SK-N-DZ (cell line): ENCODE measurements at regions not wholly inside any gene's neighbourhood (a gene's known extent, or its start where the extent isn't known, plus 50 kb on each side); places are given as distances from the start of the nearest gene placed in this dataset.
A peak's percentile ranks its signal among the peaks of the same experiment; 100 is the strongest.
"Not testable (repeated sequence)": the region's sequence is repeated elsewhere in the genome, so short reads cannot be mapped to it uniquely, and the experiment has no call there.

ENCODE experiments used
- DNase-seq: peaks from one replicate; pipeline ENCODE4 v3.0.0-alpha.2; 2015; ENCODE audit warnings: low spot score

DNA sequence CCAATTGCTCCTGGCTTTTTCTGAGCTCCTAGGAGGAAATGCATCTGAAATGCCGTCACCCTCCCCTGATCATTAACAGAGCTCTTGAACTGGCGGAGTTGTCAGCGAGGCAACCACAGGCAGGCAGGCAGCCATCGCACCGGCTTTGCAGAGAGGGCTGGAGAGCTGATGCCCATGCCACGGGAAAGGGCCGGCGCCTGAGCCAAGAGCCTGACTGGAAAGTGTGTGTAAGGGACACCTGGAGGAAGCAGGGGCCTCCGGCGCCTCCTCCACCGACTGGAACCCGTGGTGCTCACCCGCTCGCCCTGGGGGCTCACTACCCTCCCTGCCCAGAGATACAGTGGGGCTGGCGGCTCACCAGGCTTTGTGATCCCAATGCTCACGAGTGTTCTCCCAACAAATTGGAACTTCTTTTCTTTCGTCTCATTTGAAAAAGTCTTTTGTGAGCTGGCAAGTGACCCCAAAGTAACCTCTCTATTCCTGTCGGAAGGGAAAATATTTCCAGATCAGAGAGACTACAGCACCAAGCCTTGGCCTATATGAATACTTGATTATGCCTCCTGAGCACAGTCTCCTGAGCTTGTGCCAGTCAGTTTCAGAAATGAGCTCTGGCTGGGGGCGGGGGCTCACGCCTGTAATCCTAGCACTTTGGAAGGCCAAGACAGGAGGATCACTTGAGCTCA, 97.7 kb upstream of the SLC25A33 start:
- DNase-seq: no peak

DNA sequence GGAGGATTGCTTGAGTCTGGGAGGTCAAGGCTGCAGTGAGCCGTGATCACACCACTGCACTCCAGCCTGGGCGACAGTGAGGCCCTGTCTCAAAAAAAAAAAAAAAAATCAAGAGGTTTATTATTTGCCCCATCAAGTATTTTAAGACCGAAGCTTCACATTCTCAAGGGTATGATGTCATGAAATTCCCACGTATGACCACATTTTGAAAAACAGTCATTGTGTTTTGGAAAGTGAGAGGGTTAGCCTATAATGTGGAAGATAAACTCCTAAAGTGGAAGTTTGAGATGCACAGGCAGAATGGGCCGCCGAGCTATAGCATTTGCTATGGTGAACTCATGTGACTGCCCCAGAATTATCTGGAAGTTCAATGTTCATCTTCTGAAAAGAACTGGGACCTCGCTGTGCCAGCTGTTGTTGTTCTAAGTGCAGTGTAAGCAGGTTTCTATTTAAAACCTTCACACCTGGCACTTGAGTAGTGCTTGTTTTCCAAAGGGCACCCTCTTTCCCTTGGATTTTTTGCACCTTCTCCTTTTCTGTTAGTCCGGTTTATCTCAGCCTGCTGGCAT, 96.9 kb upstream of the SLC25A33 start:
- no peak for DNase-seq

DNA sequence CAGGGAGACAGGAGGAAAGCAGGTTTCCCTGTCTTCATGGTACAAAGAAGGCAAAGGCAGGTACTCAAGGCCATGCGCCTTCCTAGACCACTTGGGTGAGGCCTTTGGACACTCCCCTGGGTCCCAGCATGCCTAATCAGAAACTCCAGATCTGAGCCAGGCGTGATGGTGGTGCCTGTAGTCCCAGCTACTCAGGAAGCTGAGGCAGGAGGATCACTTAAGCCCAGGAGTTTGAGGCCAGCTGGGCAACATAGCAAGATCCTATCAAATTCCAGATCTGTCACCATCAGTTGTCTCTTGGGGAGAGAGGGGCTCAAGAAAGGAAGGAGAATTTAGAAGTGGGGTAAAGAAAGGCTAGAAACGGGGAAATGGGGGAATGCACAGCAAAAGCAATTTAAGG, 96.3 kb upstream of the SLC25A33 start:
- no peak for DNase-seq

DNA sequence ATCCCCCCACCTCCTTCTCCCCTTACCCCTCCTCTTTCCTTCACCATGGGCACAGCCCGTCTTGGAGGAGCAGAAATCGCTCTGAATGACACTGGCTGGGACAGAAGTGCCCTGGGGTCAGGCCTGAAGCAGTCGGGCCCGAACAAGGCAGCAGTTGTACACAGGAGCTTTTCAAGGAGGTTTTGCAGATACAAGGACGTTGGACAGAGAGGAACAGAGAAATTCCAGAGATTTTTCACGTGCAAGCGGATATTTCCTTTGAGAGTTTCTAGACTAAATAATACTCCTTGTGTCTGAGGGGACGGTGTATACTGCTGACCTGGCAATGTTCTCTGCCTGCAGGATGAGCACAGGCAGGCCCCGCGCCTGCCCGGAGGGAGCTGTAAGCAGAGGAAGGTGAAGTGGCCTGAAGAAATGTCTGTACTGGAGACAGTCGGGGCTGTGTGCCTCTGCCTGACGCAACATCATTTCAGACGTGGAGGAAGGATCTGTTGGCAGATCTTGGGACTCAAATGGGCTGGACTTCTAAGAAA, 95.3 kb upstream of the SLC25A33 start:
- DNase-seq: no peak

DNA sequence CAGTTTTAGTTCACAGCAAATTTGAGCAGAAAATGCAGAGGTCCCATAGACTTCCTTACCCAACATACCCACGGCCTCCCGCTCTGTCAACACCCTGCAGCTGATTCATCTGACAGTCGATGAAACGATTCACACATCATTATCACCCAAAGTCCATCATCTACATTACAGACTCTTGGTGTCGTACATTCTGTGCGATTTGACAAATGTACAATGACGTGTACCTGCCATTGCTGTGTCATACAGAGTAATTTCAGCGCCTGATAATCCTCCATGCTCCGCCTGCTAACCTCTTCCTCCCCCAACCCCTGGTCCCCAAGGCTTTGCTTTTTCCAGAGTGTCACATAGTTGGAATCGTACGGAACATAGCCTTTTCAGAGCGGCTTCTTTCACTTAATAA, 94.7 kb upstream of the SLC25A33 start:
- no peak for DNase-seq

DNA sequence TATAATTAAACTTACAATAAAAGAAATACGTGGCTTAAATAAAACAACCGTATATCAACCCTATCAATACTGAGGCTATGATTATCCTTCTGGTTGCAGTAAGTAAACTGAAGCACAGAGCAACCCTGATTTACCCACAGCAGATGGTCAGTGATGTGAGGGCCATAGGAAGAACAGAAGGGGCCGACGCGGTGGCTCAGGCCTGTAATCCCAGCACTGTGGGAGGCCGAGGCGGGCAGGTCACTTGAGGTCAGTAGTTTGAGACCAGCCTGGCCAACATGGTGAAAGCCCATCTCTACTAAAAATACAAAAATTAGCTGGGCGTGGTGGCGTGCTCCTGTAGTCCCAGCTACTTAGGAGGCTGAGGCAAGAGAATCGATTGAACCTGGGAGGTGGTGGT, 94.2 kb upstream of the SLC25A33 start:
- not testable (repeated sequence) for DNase-seq

DNA sequence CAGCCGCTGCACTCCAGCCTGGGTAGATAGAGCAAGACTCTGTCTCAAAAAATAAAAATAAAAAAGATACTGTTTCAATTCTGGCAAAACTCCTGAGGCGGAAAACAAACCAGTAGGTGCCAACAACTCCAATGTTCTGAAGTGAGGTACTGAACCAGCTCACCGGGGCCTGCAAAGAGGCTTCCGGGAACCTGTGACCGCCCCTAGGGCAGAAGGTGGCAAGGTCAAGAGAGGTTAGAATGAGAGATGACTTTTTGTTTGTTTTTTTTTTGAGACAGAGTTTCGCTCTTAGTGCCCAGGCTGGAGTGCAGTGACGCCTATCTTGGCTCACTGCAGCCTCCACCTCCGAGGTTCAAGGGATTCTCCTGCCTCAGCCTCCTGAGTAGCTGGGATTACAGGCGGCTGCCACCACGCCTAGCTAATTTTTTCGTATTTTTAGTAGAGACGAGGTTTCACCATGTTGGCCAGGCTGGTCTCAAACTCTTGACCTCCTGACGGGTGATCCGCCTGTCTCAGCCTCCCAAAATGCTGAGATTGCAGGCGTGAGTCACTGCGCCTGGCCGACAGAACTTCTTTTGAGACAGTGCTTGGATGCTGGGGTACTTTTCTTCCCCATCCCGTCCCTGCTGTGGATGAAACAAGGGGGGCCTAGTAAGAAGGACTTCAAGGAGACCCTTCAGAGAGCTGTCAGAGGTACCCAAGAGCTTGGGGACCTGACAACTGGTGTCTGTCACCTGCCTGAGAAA, 91.9 kb upstream of the SLC25A33 start:
- DNase-seq: no peak

DNA sequence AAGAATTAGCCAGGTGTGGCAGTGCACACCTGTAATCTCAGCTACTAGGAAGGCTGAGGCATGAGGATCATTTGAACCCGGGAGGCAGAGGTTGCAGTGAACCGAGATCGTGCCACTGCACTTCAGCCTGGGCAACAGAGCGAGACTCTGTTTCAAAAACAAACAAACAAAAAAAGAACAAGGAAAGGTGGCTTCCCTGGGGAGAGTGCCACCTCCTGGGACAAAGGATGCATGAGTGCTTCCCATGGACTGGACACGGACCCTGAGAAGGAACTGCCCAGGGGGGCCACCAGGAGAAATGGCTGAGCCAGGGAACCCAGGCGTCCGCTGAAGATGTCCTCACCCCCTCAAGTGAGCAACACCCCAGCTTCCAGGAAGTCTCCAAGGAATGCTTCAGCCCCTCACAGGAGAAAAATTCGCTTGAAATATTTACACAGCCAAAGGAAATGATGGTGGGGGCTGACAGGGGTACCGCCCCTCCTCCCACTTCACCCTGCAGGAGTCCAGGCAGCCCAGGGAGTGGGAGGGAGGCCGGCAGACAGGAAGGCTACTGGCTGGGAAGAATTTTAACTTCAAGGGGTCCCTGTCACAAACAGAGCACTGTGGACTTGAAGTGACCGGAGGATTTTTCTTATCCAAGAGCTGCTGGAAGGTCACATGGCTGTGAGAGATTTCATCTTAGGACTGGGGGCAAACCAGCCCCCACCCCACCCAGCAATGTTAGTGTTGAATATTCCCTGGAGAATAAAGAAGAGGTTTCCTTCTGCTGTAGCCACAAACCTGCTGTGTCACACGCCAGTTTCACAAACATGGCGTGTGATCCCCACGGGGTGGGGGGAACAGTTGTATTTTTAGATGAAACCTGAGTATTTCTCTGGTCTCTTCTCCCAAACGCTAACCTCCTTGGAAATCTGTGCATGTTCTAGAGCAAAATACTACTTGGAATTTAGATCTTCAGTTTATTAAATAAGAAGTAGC, 90.8 kb upstream of the SLC25A33 start:
- no peak for DNase-seq

DNA sequence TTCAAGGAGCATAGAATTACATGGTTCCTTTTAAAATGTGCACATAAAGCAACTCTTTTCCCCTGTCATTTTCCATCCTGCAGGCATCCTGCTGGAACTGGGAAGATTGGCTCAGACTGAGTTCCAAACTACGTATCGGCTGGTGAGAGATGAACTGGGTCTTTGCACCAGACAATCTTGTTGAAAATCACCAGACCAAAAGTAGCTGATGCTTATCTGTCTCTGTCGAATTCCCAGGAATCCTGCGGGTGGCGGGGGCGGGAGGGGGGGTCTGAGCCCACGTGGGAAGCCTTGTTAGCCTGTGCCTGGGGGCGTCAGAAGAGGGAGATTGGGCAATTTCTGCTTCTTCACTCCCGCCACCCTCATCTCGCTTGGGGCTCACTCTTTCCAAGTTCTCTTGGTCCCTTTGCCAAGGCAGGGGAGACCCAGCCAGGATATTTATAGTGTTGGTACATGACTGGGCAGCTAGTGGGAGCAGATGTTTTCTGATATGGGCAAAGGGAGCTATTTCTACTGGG, 90.1 kb upstream of the SLC25A33 start:
- DNase-seq: peak; percentile 55

DNA sequence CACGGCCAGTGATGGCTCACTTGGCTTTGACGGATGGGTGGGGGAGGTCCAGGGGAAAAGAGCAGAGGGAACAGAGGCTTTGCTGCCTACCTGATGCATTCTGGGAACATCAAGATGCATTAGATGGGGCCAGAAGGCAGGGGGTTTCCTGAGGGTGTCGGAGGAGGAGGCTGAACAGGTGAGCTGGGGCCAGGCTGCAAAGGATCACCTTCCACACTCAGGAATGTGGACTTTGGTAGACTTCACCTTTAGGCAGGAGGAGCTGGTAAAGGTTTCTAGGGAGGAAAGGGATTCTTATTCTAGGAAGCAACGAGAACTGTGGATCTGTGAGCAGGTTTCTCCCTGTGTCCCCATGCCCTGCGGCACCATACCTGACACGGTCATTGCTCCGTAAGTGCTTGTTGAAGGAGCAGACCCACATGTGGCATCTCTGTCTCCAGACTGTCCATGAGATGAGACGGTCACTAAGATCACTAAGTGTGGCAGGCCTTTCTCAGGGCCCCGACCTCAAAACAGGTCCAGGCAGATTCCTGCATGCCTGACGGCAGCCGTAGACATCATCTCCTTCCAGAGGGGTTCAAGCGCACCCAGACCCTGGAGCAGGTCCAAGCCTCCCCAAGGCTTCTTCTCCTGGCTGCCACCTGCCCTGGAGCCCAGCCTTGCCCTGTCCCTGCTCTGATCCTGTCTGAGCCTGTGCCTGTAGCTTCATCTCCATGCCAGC, 89.1 kb upstream of the SLC25A33 start:
- no peak for DNase-seq

DNA sequence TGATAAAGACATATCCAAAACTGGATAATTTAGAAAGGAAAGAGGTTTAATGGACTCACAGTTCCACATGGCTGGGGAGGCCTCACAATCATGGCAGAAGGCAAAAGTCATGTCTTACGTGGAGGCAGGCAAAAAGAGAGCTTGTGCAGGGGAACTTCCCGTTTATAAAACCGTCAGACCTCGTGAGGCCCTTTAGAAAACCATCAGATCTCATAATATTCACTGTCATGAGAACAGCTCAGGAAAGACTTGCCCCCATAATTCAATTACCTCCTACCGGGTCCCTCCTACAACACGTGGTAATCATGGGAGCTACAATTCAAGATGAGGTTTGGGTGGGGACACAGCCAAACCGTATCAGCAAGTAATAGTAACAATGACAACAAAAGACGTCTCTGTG, 88.2 kb upstream of the SLC25A33 start:
- no peak for DNase-seq

DNA sequence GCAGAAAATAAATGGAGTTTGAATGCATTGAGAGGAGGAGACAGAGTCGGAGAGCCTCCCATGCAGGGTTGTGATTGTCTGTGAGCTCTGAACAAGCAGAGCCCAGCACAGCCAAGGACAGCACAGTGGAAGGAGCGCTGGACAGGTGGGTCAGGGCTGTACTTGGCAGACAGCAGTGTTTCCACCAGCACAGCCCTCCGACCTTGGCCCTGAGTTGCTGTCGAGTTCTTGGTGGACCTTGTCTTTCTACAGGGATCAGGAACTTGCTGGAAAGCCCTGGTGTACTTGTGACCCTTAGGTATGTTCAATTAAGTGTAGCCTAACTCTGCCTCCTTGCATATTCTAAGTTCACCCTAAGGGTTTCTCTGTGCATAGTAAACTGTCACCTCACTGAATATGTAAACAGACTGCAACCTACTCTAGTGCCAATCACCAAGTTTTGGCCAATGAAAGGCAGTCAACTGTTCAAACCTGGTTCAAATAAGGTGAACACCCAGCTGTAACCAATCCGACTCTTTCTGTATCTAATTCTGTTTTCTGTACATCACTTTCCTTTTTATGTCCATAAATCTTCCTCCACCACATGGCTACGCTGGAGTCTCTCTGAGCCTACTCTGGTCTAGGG, 86.6 kb upstream of the SLC25A33 start:
- DNase-seq: no peak

DNA sequence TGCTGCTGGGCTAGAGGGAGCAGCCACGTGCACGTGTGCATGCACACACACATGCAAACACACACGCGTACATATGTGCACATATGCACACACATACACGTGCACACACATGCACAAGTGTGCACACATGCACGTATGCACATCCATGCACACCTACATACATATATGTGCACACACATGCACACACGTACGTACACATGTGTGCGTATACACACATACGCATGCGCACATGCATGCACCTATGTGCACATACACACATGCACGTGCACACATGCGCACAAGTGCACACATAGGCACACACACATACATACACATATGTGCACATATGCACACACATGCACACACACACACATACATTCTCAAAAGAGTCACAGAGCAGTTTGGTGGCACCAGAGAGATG, 85.9 kb upstream of the SLC25A33 start:
- DNase-seq: no peak

DNA sequence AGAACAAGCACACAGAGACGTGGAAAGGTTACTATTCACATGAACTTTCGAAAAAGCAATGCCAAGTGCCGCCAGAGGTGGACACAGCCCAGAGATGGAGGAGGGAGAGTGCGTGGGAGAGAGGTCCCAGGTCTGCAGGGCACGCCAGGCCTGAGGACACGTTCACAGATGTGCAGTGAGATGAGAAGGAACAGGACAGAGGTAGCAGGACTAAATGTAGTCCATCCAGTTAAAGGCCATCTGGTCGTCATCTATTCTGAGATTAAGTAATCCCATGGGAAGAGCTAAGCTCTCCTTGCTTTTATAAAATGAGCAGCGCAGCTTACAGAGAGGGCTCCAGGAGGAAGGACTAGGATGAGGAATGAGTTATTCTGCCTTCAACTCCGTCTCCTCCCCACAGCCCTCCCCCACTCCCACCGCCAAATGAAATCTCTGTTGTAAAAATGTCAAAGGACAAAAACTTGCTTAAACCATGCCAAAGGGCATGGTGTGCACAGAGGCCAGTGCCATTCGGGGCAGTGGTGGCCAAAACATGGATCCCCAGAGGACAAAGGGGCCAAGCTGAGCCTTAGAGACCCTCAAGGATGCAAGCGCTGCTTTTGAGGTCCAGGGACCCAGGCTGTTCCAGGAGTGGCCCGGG, 85.4 kb upstream of the SLC25A33 start:
- DNase-seq: peak; percentile 79

DNA sequence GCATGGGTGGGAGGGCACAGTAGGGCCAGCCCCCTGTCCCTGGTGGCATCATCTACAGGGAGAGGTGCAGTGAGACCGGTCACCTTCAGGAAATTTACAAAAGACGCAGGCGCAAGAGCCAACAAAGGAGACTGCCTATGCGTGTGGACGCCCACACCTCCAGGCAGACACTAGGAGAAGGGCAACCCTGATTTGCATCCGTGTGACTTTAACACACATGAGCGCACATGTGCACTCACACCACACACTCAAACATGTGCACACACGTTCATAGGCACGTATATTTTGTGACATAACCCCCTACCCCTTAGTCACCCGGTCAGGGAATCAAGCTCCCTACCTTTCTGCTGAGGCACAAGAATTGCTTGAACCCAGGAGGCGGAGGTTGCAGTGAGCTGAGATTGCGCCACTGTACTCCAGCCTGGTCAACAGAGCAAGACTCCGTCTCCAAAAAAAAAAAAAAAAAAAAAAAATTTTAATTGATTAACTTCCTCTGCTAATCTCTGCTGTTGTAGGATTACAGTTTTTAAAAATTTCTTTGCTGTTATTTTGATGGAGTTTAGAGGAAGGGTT, 84.7 kb upstream of the SLC25A33 start:
- no peak for DNase-seq

DNA sequence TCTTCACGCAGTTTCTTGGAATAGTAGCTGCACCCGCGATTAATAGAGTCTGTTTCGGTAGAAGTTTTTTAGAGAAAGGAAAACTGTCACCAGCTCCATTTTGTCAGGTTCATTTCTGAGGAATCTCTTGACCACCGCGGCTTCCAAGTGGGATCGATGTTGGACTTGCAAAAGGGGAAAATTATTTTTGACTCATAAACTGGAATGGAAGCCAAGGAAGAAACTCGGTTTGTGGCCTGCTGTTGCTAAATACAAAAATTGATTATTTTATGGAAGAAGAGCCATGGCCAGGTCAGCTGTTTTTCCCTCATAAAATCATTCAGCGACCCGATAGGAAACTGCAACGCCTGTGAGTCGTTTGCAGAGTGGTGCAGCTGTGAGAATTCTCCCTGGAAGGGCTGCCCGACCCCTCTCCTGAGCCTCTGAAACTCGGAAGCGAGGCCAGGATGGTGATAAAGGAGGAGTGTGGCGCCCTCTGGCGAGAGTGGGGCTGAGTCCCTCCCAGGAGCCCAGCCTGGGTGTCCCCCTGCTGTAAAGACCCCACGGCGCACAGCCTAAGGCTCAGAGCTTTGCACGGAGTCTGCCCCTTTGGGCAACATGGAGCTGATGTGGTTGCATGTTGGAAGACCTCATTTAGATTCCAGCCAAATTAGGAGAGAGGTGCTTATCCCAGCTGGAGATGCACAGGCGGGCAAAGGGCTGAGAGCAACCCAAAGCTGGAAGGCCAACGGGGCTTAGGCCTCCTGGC, 83.6 kb upstream of the SLC25A33 start:
- DNase-seq: peak; percentile 63

DNA sequence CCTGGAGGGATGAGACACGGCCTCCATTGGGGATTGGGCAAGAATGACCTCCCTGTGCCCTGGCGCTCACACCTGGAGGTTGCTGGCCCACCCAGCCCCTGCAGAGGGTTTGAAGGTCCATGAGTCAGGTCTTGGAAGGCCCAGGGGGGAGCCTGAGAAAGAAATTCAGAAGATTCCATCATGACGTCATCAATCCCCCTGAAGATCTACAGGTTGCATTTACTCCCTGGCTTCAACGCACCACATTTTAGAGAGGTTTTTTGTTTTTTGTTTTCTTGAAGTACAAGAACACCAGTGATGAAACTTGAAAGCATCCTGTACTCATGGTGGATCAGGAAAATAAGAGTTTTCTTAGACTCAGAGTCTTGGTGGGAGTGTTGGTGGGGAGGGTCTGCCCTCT, 82.4 kb upstream of the SLC25A33 start:
- DNase-seq: no peak

DNA sequence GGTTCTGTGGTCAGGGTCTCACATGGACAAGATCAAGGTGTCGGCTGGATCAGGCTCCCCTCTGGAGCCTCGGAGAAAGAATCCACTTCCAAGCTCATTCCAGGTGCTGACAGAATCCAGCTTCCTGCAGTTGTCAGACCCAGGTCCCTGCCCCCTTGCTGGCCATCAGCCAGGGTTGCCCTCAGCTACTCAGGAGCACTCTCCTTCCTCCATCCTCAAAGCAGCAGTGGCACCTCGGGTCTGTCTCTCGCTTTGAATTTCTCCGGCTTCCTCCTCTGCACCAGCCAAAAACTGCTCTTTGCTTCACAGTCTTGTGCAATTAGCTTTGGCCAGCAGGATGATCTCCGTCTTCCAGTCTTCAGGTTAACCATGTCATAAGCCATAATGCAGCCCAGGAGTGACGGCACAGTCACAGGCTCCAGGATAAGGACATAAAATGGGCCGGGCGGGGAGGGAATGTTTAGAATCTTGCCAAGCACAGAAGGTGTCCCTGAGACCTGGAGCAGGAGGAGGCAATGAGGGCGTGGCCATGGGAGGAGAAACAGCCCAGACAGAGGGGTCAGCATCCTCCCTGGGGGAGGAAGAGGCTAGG, 79.4 kb upstream of the SLC25A33 start:
- no peak for DNase-seq
